Activated T-helper 1 cell treated with anti-CD3 and anti-CD28 coated beads, Interleukin-12 subunit alpha, Interleukin-12 subunit beta, Interleukin-2, Interleukin-4 antibody, amounts not matched to agents 30 ng/mL and 10 ng/mL and 1 ng/mL, durations not matched to agents 14 hours and 24 hours and 36 hours (primary cell): ENCODE measurements at regions not wholly inside any gene's neighbourhood (a gene's known extent, or its start where the extent isn't known, plus 50 kb on each side); places are given as distances from the start of the nearest gene placed in this dataset.

Source experiments
- DNase-seq: peaks from one replicate; pipeline ENCODE4 v3.0.0; 2021; ENCODE audit warnings: low spot score
- H3K27ac Mint-ChIP-seq: one replicate; pipeline ENCODE4 v1.8.0; 2021; ENCODE audit warnings: mild to moderate bottlenecking, mixed read lengths
- H3K27me3 Mint-ChIP-seq: one replicate; pipeline ENCODE4 v1.8.0; 2022; ENCODE audit warnings: mild to moderate bottlenecking, moderate library complexity, mixed read lengths; ENCODE audit not compliant: insufficient read depth
- H3K36me3 Mint-ChIP-seq: one replicate; pipeline ENCODE4 v1.8.0; 2021; ENCODE audit warnings: low read depth, mixed read lengths
- H3K4me1 Mint-ChIP-seq: one replicate; pipeline ENCODE4 v1.8.0; 2021; ENCODE audit warnings: low read depth, mixed read lengths
- H3K4me3 Mint-ChIP-seq: one replicate; pipeline ENCODE4 v1.8.0; 2021; ENCODE audit warnings: mild to moderate bottlenecking, moderate library complexity, mixed read lengths
- H3K9me3 Mint-ChIP-seq: one replicate; pipeline ENCODE4 v1.8.0; 2021; ENCODE audit warnings: mixed read lengths
- intact Hi-C: fragments of 100-400 bp; cut with micrococcal nuclease; formaldehyde crosslinking; loops from one replicate; pipeline ENCODE4 v1.15.1; 2024

DNA sequence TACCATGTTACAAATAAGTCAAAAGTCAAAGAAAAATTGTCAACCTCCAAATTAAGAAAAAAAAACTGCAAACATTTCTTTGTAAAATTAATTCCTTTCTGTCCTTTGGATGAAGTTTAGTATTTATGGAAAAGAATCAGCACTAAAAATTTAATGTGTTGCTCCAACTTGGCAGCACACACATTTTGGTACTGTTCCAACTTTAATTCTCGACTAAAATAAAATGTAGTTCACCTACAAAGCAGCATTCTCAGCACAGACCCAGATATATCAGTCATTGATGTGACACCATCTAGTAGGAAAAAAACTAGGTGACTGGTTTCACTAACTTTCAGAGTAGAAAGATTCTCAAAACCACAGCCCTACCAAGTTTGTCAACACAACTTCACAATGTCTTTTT lies 131.7 kb upstream of the ROBO2 start:
- Mint-ChIP-seq H3K9me3 (peaks cover 17% of the 10 kb centered on the region), H3K4me1 (no peaks in the 10 kb centered on the region), H3K27ac (no peak overlapping the region), H3K36me3 (no peaks in the 10 kb centered on the region), H3K27me3 (no peaks in the 10 kb centered on the region), H3K4me3 (no peak overlapping the region)
- DNase-seq = no peak
- intact Hi-C loops = no loop called here

DNA sequence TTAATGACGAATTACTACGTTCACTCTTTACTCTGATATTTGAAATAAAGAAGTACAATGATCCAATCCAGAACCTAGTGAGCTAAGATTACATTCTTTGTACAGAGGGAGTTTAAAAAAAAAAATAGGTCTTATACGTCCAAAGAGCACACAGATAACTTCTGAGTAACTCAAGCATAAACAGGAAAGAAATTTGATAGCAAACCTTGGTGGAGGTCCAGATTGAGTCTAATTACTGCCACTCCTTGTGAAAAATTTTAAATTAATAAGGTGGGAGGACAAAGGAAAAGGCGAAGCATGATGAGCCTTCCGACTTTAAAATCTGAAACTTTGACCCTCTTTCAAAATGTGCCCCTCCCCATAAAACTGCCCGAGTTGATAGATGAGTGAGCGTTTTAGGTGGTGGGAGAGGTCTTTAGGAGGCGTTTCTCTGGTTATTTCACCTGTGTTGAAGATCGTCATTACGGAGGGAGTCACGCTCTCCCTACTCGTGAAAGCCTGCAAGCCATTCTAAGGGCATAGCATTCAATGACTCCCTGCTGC lies 127.0 kb upstream of the ROBO2 start:
- H3K4me3 Mint-ChIP-seq = no peak overlapping the region
- no peaks in the 10 kb centered on the region for H3K27me3 Mint-ChIP-seq
- intact Hi-C loops = no loop called here

DNA sequence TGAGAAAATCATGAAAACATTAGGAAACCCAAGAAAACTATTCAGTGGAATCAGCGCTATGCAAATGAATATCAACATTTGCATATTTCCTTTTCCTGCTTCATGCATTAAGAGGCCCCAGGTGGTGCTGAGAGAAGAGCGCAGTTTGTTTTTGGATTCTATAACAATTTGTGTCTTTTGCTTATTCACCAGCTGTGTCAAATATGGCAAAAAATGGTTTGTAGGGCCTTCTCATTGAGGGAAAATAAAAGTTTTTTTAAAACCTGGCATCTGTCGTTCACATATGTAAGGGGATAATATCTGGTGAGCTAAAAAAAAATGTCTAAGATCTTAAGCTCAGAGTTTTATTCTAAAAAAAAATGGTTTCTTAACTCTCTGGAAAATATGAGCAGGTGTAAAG lies 122.5 kb upstream of the ROBO2 start:
- DNase-seq = no peak
- no peak overlapping the region for H3K27ac Mint-ChIP-seq
- no peaks in the 10 kb centered on the region for H3K9me3 Mint-ChIP-seq
- H3K4me3 Mint-ChIP-seq = no peak overlapping the region
- no peaks in the 10 kb centered on the region for H3K36me3 Mint-ChIP-seq
- H3K4me1 Mint-ChIP-seq = no peaks in the 10 kb centered on the region
- intact Hi-C loops = no loop called here
- H3K27me3 Mint-ChIP-seq = no peaks in the 10 kb centered on the region

More for the DNA sequence above, 127.0 kb upstream of the ROBO2 start:
- Mint-ChIP-seq H3K9me3 (no peaks in the 10 kb centered on the region), H3K4me1 (no peaks in the 10 kb centered on the region), H3K27ac (no peak overlapping the region), H3K36me3 (no peaks in the 10 kb centered on the region)
- DNase-seq = no peak

DNA sequence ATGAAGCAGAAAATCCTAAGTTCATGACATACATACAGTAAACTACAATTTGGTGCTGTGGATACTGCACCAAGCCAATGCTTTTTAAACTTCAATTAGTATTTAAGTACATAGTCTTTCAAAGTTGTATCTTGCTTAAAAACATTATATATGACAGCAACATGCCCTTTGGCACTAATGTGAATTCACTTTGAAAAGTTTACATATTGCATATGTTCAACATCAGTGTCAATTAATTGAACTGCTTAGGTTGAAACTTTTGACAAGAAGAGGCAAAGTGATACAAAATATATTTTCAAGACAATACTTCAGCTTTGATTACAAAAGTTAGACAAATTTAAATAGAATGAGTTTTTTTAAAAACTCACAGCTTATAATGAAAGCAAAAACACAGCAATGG lies 119.4 kb upstream of the ROBO2 start:
- H3K4me3 Mint-ChIP-seq = no peak overlapping the region
- DNase-seq = no peak
- no peak overlapping the region for H3K27ac Mint-ChIP-seq
- H3K4me1 Mint-ChIP-seq = no peaks in the 10 kb centered on the region
- H3K9me3 Mint-ChIP-seq = peaks cover 8% of the 10 kb centered on the region
- intact Hi-C loops = no loop called here
- H3K27me3 Mint-ChIP-seq = no peaks in the 10 kb centered on the region
- no peaks in the 10 kb centered on the region for H3K36me3 Mint-ChIP-seq

DNA sequence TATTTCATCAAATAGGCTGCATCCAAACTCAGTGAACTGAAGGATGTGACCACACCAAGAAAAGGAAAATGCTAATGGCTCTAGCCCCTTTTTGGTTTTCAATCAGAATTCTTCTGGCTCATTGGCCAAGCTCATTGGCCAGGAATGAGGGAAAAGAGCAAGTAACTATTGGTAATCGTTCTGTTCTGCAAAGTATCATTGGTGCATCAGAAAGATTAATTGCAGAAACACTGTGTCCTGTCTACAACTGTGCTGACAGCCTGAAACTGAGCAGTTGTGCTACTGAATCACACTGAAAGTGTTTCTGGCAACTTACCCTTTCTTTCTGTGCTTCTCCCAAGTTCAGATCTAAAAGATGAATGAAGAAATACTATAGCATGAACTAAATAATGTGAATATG lies 116.4 kb upstream of the ROBO2 start:
- no peaks in the 10 kb centered on the region for H3K27me3 Mint-ChIP-seq
- intact Hi-C loops = no loop called here
- H3K4me3 Mint-ChIP-seq = no peak overlapping the region
- H3K27ac Mint-ChIP-seq = no peak overlapping the region
- DNase-seq = no peak
- no peaks in the 10 kb centered on the region for H3K36me3 Mint-ChIP-seq
- H3K4me1 Mint-ChIP-seq = no peaks in the 10 kb centered on the region
- peaks cover 15% of the 10 kb centered on the region for H3K9me3 Mint-ChIP-seq

DNA sequence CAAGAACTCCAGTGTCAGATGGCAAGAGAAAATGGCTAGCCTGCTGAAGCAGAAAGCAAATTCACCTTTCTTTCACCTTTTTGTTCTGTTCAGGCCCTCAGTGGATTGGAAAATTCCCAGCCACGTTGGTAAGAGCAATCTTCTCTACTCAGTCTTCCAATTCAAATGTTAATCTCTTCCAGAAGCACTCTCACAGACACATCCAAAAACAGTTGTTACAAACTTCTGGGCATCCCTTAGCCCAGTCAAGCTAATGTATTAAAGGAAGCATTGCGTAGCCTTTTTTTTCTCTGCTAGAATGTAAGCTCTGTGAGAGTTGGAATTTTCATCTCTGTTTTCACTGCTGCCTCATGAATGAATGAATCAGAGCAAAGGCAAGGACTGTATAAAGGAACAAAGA lies 109.2 kb upstream of the ROBO2 start:
- H3K9me3 Mint-ChIP-seq = peaks cover 7% of the 10 kb centered on the region
- H3K27me3 Mint-ChIP-seq = no peaks in the 10 kb centered on the region
- intact Hi-C loops = no loop called here
- no peak overlapping the region for H3K27ac Mint-ChIP-seq
- no peak overlapping the region for H3K4me3 Mint-ChIP-seq
- H3K4me1 Mint-ChIP-seq = no peaks in the 10 kb centered on the region
- no peaks in the 10 kb centered on the region for H3K36me3 Mint-ChIP-seq
- no peak for DNase-seq

DNA sequence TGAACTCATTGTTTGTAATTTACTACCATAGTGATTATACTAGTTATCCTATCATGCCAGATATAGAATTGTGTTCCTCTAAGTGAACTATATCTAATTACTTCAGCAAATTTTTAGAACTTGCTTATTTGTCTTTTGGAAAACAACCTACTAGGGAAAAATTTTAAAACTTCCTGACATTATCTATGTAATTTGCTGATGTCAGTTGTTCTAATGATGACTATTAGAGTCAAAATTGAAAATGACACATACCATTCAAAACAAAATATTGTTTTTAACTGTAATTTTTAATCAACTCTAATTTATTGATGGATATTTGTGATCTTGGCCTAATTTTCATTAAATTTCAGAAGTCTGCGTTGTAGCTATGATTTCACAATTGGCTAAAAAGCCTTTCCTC lies 106.7 kb upstream of the ROBO2 start:
- H3K27me3 Mint-ChIP-seq = no peaks in the 10 kb centered on the region
- no peak overlapping the region for H3K4me3 Mint-ChIP-seq
- no peaks in the 10 kb centered on the region for H3K9me3 Mint-ChIP-seq
- intact Hi-C loops = no loop called here
- no peaks in the 10 kb centered on the region for H3K4me1 Mint-ChIP-seq
- H3K27ac Mint-ChIP-seq = no peak overlapping the region
- H3K36me3 Mint-ChIP-seq = no peaks in the 10 kb centered on the region
- DNase-seq = no peak

DNA sequence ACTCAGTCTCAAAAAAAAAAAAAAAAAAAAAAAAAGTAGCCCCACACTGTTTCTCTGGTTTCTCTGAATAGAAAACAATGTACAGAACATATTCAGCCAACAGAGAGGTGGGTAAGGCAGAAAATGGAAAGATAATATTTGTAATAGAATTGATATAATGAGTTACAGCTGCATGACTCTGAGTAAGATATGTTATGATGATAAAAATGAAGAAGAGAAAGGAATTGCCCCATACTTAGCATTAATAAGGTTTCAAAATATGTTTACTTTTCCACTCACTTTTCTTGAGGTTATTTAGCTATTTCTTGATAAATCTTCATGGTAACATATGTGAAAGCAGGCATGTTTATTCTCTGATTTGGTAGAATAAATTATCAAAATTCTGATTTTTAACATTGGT lies 100.9 kb upstream of the ROBO2 start:
- Mint-ChIP-seq H3K27me3 (no peaks in the 10 kb centered on the region), H3K36me3 (no peaks in the 10 kb centered on the region), H3K4me3 (no peak overlapping the region), H3K9me3 (peaks cover 3% of the 10 kb centered on the region), H3K27ac (no peak overlapping the region), H3K4me1 (no peaks in the 10 kb centered on the region)
- no peak for DNase-seq
- intact Hi-C loops = no loop called here

DNA sequence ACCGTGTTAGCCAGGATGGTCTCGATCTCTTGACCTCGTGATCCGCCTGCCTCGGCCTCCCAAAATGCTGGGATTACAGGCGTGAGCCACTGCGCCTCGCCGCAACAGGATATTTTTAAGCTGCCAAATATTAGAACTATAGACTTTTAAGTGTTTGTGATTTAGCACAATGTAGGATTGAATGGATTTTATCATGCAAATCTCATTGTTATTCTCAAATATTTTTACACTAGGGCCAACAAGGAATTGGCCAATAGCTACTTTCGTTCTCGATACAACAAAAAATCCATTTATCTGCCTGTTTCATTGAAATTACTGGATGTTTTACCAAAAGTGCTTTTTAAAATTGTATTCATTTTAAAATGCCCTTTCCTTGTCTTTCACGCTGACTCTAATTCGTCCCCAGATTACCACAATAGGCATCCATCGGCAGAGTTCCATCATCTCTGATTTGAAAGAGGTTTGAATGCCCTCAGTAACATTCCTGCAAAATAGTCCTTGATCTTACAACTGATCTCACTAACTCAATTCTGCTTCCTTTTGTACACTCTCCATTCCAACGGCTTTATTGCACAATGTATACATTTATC lies 99.6 kb upstream of the ROBO2 start:
- DNase-seq = no peak
- intact Hi-C loops = no loop called here
- Mint-ChIP-seq H3K4me1 (no peaks in the 10 kb centered on the region), H3K4me3 (no peak overlapping the region), H3K36me3 (no peaks in the 10 kb centered on the region), H3K27me3 (no peaks in the 10 kb centered on the region), H3K9me3 (peaks cover 3% of the 10 kb centered on the region), H3K27ac (no peak overlapping the region)

DNA sequence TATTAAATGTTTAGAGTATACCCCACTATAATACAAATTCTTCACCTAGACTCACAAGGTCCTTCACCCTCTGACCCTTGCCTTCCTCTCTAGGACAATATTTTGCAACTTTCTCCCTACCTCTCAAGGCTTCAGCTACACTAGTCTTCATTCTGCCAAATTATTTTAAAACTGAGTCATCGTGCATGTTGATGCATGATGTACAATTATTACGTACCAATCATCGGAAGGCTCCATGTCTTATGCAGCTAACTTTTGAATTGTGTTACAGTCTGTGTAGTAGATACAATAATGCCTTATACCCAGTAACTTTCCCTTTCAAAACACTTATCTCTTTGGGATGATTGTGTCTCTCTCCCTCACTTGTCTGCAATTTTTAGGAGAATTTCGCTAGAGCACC lies 98.5 kb upstream of the ROBO2 start:
- H3K27me3 Mint-ChIP-seq = no peaks in the 10 kb centered on the region
- H3K27ac Mint-ChIP-seq = no peak overlapping the region
- intact Hi-C loops = no loop called here
- peaks cover 3% of the 10 kb centered on the region for H3K9me3 Mint-ChIP-seq
- H3K4me1 Mint-ChIP-seq = no peaks in the 10 kb centered on the region
- no peak for DNase-seq
- H3K36me3 Mint-ChIP-seq = no peaks in the 10 kb centered on the region
- H3K4me3 Mint-ChIP-seq = no peak overlapping the region

DNA sequence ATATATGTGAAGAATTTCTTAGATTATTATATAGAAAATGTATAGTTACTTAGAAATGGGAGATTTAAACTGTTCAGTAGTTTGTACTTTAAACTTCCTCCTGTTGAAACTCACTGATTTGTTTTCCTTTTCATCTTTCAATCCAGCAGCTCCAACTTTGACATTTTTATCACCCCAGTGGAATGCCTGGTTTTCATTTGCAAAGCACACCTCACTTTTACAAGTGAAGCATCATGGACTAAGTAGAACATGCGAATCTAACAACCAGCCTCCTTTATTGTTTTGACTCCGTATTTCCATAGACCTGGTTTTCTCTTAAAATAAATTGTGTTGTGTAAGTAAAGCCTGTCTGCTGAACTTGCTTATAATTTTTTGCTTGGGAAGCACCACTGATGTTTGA lies 97.8 kb upstream of the ROBO2 start:
- intact Hi-C loops = no loop called here
- no peak for DNase-seq
- Mint-ChIP-seq H3K27me3 (no peaks in the 10 kb centered on the region), H3K4me1 (no peaks in the 10 kb centered on the region), H3K36me3 (no peaks in the 10 kb centered on the region), H3K9me3 (peaks cover 3% of the 10 kb centered on the region), H3K4me3 (no peak overlapping the region), H3K27ac (no peak overlapping the region)

DNA sequence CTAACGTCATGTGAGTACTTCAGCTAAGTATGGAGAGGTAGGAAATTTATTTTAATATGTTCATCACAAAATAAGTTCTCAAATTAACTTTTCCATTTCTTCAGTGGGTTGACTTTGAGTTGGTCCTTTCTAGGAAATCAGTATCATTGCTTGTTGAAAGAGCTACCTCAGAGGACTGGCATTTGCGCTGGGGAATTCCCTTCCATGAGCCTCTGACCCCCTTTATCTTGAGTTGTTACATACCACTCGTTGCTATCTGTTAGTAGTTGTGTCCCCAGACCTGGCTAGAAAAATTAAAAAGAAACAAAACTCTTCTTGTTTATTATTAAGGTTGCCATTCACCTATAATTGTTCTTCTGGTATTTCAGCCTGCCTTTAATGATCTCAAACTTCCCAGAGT lies 96.8 kb upstream of the ROBO2 start:
- Mint-ChIP-seq H3K9me3 (peaks cover 3% of the 10 kb centered on the region), H3K27me3 (no peaks in the 10 kb centered on the region), H3K4me1 (no peaks in the 10 kb centered on the region), H3K36me3 (no peaks in the 10 kb centered on the region), H3K4me3 (no peak overlapping the region), H3K27ac (no peak overlapping the region)
- no peak for DNase-seq
- intact Hi-C loops = no loop called here

DNA sequence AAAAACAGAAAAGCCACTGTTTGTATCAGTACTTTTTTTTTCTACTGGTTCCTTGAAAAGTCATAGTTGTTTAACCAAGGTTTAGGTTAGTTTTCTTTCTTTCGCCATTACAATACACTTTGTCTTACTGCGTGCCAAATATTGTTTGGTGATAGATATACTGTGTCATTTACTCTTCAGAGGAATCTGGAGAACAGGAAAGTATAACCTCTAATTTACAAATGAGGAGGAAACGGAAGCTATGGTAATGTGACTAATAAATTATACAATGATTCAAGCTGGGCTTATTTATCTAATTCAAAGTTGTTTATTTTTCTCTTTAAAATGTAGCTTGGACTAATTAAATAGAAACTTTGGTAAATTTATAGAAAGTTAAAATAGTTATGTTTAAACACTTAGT lies 96.2 kb upstream of the ROBO2 start:
- Mint-ChIP-seq H3K36me3 (no peaks in the 10 kb centered on the region), H3K4me1 (no peaks in the 10 kb centered on the region), H3K27ac (no peak overlapping the region), H3K4me3 (no peak overlapping the region), H3K27me3 (no peaks in the 10 kb centered on the region), H3K9me3 (peaks cover 3% of the 10 kb centered on the region)
- DNase-seq = no peak
- intact Hi-C loops = no loop called here

DNA sequence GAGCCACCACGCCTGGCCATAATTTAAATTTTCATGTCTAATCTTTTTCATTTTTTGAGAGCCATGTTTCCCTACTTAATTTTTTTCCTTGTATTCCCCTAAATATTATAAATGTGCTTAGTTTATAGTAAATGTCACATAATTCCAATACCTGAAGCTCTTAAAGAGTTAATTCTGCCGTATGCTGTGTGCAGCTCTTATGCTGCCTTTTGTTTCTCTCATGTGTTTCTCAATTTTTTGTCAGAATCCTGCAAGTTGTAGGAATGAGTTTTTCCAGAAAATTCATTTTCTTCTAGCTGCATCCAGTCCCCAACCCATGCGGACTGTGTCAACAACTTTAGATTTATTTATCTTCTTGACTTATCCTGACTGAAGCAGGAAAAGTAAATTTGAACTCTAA lies 90.9 kb upstream of the ROBO2 start:
- H3K9me3 Mint-ChIP-seq = peaks cover 16% of the 10 kb centered on the region

More for the DNA sequence above, 90.9 kb upstream of the ROBO2 start:
- no peak for DNase-seq
- intact Hi-C loops = no loop called here
- no peak overlapping the region for H3K4me3 Mint-ChIP-seq
- no peaks in the 10 kb centered on the region for H3K27me3 Mint-ChIP-seq
- no peaks in the 10 kb centered on the region for H3K36me3 Mint-ChIP-seq
- no peak overlapping the region for H3K27ac Mint-ChIP-seq
- H3K4me1 Mint-ChIP-seq = no peaks in the 10 kb centered on the region
